Stomach (tissue), 8 donors: ENCODE measurements at regions not wholly inside any gene's neighbourhood (a gene's known extent, or its start where the extent isn't known, plus 50 kb on each side); places are given as distances from the start of the nearest gene placed in this dataset.

ENCODE experiments used
- DNase-seq, 2 donors: peaks; one replicate each; pipeline versions ENCODE4 v3.0.0 to v3.0.0-alpha.2; 2013 to 2019
- H3K27ac ChIP-seq, 5 donors: fragments of 200-600 bp in 4 of 5; sonication (generic) in 4 of 5; one replicate each; pipeline ENCODE4 v1.5.1; 2013 to 2019; ENCODE audit warnings: mild to moderate bottlenecking in 1 of 5, moderate library complexity in 1 of 5
- H3K27me3 ChIP-seq, 3 donors: fragments of 200-600 bp; sonication (generic); one replicate each; pipeline ENCODE4 v1.5.1; 2017 to 2019; ENCODE audit warnings: mixed run types in 1 of 3
- H3K36me3 ChIP-seq, 4 donors: fragments of 200-600 bp; sonication (generic); 1 replicate in 3 of 4; 2 replicates in 1 of 4; pipeline ENCODE4 v1.5.1; 2016 to 2019
- H3K4me1 ChIP-seq, 4 donors: fragments of 200-600 bp; sonication (generic); one replicate each; pipeline ENCODE4 v1.5.1; 2016 to 2019
- H3K4me3 ChIP-seq, 4 donors: fragments of 200-600 bp; sonication (generic) in 3 of 4; one replicate each; pipeline ENCODE4 v1.5.1; 2016 to 2019; ENCODE audit warnings: mild to moderate bottlenecking in 1 of 4
- H3K9me3 ChIP-seq, 4 donors: fragments of 200-600 bp; sonication (generic); one replicate each; pipeline ENCODE4 v1.5.1; 2016 to 2019
- EP300 ChIP-seq: sonication (generic); formaldehyde crosslinking; IDR thresholded peaks from one replicate; pipeline ENCODE4 v1.6.1; 2017; ENCODE audit warnings: antibody characterized with exemption
- POLR2A ChIP-seq, 4 donors: fragments of 450-650 bp; IDR thresholded peaks; one replicate each; pipeline ENCODE4 v1.6.1; 2016; ENCODE audit warnings: antibody characterized with exemption in 4 of 4, control low read depth in 2 of 4, mild to moderate bottlenecking in 1 of 4, moderate library complexity in 1 of 4
- POLR2AphosphoS5 ChIP-seq, 3 donors: sonication (generic); formaldehyde crosslinking; IDR thresholded peaks; one replicate each; pipeline ENCODE4 v1.6.1; 2016; ENCODE audit warnings: antibody characterized with exemption in 3 of 3
- WGBS, 5 donors: extraction: QIAGEN DNeasy Blood & Tissue Kit in 3 of 5; methylation state at CpG; one replicate each; pipeline versions ENCODE4 v1.1.5 to v1.1.7; 2013 to 2018; 5-methylcytosine and 5-hydroxymethylcytosine counted together
- intact Hi-C: fragments of 100-400 bp; cut with DNase I; formaldehyde crosslinking; loops from one replicate; pipeline ENCODE4 v1.15.1; 2023; ENCODE audit warnings: low total_unique reads
- TF ChIP-seq, protein P1 (sequence below), 7 experiments: fragments of 450-650 bp in 4 of 7; fragments of 200-600 bp in 3 of 7; sonication (generic) in 3 of 7; IDR thresholded peaks; one replicate each; pipeline ENCODE4 v1.5.1; 2016 to 2019; ENCODE audit warnings: antibody characterized with exemption in 7 of 7, control low read depth in 2 of 7, mild to moderate bottlenecking in 1 of 7
- donor health status: healthy with polysubstance abuse.
- donor health status: Bipolar disorder and iron deficiency.
- donor health status: healthy.

DNA sequence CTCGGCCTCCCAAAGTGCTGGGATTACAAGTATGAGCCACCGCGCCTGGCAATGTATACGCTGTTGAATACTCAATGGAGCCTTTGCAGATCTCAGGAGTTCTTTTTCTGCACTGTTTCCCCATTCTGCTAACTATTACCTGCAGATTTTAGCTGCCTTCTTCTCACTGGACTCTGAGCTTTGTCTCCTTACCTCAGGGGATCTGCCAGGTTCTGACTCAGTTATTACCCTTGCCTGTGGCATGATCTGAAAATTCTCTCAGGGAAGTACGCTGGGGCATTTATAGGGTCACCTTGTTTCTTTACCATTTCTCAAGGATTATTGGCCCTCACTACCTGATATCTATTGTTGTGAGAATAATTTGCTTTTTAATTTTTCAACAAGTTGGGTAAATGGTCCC, 56.6 kb upstream of the MAGED1 start:
- Histone ChIP-seq H3K36me3 (no peaks in the 10 kb centered on the region), H3K27ac (no peak overlapping the region), H3K27me3 (no peaks in the 10 kb centered on the region), H3K4me3 (no peak overlapping the region), H3K9me3 (peaks cover 0 to 2% (median 0%) of the 10 kb centered on the region in 4 donors), H3K4me1 (peaks cover 0 to 8% (median 0%) of the 10 kb centered on the region in 4 donors)
- intact Hi-C loops, result no loop called here
- DNase-seq, result no peak
- 88 to 95% (median 94%) methylated on average over 4 to 5 of the region's 5 CpGs for WGBS, 5 donors
- no peak for TF ChIP-seq EP300
- TF ChIP-seq POLR2AphosphoS5 (IDR thresholded peaks at IDR 0.05), result no peak
- TF ChIP-seq, protein P1, sequence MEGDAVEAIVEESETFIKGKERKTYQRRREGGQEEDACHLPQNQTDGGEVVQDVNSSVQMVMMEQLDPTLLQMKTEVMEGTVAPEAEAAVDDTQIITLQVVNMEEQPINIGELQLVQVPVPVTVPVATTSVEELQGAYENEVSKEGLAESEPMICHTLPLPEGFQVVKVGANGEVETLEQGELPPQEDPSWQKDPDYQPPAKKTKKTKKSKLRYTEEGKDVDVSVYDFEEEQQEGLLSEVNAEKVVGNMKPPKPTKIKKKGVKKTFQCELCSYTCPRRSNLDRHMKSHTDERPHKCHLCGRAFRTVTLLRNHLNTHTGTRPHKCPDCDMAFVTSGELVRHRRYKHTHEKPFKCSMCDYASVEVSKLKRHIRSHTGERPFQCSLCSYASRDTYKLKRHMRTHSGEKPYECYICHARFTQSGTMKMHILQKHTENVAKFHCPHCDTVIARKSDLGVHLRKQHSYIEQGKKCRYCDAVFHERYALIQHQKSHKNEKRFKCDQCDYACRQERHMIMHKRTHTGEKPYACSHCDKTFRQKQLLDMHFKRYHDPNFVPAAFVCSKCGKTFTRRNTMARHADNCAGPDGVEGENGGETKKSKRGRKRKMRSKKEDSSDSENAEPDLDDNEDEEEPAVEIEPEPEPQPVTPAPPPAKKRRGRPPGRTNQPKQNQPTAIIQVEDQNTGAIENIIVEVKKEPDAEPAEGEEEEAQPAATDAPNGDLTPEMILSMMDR (IDR thresholded peaks at IDR 0.05), result no peak

DNA sequence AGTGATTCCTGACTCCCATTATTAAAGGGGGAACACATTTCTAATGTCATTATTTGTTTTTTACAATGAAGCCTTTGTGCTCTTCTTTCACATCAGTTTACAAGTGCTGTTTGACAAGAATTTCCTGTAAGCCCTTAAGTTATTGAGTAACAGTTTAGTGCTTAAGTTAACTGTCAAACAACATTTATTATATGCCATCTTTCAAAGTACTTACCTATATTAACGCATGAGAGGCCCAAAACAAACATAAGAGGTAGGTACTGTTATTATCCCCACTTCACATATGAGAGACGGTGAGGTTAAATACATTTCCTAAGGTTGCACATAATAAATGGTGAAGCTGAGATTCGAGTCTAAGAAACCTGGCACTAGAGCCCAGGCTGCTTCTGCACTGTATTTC, 56.0 kb upstream of the MAGED1 start:
- Histone ChIP-seq H3K4me3 (no peak overlapping the region), H3K4me1 (peaks cover 0 to 8% (median 0%) of the 10 kb centered on the region in 4 donors), H3K36me3 (no peaks in the 10 kb centered on the region), H3K27ac (no peak overlapping the region), H3K9me3 (peaks cover 0 to 4% (median 0%) of the 10 kb centered on the region in 4 donors), H3K27me3 (no peaks in the 10 kb centered on the region)
- DNase-seq, result no peak
- no peak for TF ChIP-seq EP300
- no peak for TF ChIP-seq POLR2AphosphoS5 (IDR thresholded peaks at IDR 0.05)
- no peak for TF ChIP-seq POLR2A (IDR thresholded peaks at IDR 0.05)
- TF ChIP-seq, protein P1 (IDR thresholded peaks at IDR 0.05), result no peak
- intact Hi-C loops, result no loop called here
- 49 to 57% (median 52%) methylated on average over 3 of the region's 3 CpGs for WGBS, 5 donors

DNA sequence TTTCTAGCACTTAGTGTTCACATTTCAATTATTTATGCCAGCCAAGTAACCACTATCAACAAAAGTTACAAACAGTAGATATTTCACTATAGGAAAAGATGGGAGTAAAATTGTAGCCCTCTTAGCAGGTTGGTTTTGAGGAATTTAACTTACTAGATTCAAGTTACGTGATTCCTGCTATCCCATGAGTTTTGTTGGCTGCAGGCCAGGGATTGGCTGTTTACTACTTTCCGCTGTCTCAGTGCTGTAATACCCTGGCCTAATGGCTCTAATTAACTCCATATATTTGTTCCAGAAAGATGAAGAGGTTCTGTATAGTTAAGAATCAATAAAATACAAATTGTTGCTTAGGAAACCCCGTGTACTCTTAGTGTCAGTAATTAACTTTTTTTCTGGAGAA, 55.5 kb upstream of the MAGED1 start:
- H3K4me3 ChIP-seq, result no peak overlapping the region
- intact Hi-C loops, result no loop called here
- TF ChIP-seq POLR2A (IDR thresholded peaks at IDR 0.05) (no peak), EP300 (no peak), POLR2AphosphoS5 (IDR thresholded peaks at IDR 0.05) (no peak)
- TF ChIP-seq, protein P1 (IDR thresholded peaks at IDR 0.05), result no peak
- WGBS, 5 donors, result 32 to 61% (median 54%) methylated on average over 3 of the region's 3 CpGs
- peaks cover 0 to 8% (median 0%) of the 10 kb centered on the region in 4 donors for H3K4me1 ChIP-seq
- DNase-seq, result peak; percentile 41 to 68
- no peak overlapping the region for H3K27ac ChIP-seq
- H3K9me3 ChIP-seq, result peaks cover 0 to 4% (median 0%) of the 10 kb centered on the region in 4 donors
- H3K36me3 ChIP-seq, result no peaks in the 10 kb centered on the region
- no peaks in the 10 kb centered on the region for H3K27me3 ChIP-seq
